NCI-H2107 treated with DMSO at 0.1 percent for 48 hours (cell line): ENCODE measurements at regions not wholly inside any gene's neighbourhood (a gene's known extent, or its start where the extent isn't known, plus 50 kb on each side); places are given as distances from the start of the nearest gene placed in this dataset.

Source experiments
- DNase-seq: peaks from one replicate; lab custom pipeline; 2025; ENCODE audit not compliant: unreplicated experiment; lab: John Stamatoyannopoulos, UW

DNA sequence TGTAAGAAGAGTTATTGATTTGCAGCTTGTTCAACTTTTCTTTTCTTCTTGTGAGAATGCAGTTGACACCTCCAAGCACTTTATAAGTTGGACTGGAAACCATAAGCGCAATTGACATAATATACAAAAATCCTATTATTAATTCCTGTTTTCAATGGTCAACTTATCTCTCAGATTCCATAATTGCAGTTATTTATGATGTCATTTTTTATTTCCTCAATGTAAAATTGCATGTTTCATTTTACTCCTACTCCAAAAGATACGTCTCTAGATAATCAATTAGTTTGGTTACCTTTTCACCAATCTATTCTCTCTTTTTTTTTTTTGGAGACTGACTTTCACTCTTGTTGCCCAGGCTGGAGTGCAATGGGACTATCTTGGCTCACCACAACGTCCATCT, 1416.1 kb upstream of the CDH6 start:
- no peak for DNase-seq

GRCh38 chr5:29770936-29771335, 1422.5 kb upstream of the CDH6 start:
- no peak for DNase-seq

- no peak for DNase-seq
Measured at GRCh38 chr5:29769474-29769873, 1424.0 kb upstream of the CDH6 start.

- no peak for DNase-seq
Measured at GRCh38 chr5:29758986-29759421, 1434.5 kb upstream of the CDH6 start.

DNA sequence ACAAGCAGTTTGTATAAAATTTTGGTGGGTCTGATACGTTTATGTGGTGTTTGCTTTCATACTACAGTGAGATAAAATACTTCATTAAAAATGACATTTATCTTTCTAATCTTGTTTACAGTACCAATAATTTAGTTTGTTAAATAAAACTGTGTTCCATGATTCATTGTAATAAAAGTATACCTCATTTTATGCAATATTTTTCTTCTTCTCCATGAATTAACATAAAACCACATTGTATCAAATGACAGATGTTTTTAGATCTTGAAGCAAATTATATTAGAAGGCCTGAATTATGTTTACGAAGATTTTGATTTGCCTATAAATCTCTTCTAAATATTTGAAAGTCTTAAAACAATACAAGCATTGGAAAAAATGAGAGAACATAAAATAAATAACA, 1443.0 kb upstream of the CDH6 start:
- no peak for DNase-seq

DNA sequence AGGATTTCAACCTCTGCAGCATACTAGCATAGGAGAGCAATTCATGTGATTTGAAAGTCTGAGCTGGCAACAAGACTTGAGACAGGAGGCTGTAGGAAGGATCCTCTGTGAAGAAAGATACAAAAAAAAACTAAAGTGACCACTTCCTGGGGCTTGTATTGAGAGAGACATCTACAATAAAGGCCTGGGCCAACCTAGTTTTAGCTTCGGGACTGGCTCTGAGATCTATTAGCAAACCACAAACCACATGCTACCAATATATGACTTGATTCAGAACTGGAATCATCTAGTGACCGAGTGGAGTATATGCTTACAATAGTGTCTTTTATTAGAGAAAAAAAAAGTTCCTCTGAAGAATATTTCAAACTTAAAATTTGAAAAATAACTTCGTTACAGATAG, 1448.9 kb upstream of the CDH6 start:
- DNase-seq = no peak

DNA sequence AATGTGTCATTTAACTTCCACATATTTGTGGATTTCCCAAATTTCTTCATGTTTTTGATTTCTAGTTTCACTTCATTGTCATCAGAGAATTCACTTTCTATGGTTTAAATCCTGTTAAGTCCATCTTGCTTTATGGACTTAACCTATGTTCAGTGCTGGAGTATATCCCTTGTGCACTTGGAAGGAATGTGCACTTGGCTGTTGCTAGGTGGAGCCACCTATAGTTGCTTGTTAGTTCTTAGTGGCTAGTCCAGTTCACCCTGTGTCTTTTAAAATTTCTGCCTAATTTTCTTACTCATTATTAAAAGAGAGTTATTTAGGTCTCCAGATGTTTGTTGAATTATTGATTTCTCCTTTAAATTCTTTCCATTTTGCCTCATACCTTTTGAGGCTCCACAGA, 1472.5 kb upstream of the CDH6 start:
- DNase-seq = no peak

GRCh38 chr5:29719171-29719570, 1474.3 kb upstream of the CDH6 start:
- no peak for DNase-seq

DNA sequence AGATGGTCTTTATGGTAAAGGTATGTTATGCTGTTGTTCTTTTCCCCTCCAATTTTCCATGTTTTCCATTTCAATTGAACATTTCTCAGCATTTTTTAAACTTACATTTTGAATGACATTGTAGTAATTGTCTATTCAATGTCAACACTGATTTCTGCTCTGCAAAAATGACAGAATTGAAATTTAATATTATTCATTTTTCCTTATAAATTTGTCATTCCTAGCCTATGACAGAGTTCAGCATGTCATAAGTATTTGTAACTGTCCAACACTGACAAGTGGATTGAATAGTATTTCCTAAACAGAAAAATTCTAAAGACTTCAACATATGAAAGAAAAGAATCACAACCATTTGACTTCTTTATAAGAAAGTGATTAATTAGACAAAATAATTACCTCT, 1478.3 kb upstream of the CDH6 start:
- DNase-seq = no peak

DNA sequence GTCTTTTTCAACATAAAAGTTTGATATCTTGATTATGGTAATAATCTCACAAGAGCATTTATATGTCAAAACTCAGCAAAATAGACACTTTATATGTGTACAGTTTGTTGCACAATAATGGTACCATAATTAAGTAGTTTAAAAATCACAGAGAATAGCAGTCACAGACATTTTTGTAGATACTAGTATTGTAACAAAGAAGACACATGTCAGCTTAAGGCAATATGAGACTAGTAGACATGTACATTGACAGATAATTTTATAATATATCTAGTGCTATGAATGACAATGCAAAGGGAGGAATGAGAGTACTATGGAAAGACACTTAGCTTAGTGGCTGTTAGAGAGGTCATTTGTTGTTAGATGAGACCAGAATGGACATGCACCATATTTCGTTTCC, 1490.6 kb upstream of the CDH6 start:
- no peak for DNase-seq

DNA sequence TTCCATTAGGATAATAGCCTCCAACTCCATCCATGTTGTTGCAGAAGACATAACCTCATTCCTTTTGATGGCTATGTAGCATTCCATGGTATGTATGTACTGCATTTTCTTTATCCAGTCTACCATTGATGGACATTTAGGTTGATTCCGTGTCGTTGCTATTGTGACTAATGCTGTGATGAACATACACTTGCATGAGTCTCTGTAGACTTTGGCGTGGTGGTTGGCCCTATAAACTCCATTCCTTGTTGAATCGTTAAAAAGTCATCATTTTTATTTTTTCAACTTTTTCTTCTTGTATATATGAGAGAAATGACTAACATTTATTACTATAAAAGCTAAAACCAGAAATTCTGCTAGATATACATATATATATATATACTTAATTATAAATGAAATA, 1491.9 kb upstream of the CDH6 start:
- no peak for DNase-seq

DNA sequence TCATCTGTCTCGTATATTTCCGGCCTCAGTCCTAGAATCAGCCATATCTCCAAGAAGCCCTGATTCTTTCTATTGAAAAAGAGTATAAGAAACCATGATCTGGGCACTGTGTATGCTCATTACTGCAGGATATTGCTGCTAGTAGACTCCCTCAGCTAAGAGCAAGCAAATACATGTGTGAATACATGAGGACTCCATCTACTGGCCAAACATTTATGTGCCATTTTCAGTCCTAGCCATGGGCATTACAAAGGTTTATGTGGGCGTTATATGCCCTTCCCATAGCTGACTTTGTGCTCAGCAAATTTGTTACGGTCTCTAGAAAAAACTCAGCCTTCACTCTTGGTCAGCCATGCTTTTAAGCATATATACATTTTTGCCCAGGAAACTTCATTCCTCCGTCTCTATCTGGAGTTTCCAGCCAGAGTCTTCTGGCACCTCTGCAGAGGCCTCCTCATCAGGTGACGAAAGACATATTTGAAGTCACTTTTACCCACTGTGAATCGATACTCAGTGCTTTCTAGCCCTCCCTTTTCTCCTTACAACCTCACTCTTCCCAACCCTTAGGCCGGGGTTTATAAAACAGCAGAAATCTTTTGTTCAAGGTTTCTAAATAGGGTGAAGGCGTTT, 1495.6 kb upstream of the CDH6 start:
- DNase-seq = no peak

- no peak for DNase-seq
Measured at GRCh38 chr5:29697278-29697677, 1496.2 kb upstream of the CDH6 start.

- no peak for DNase-seq
Measured at GRCh38 chr5:29672678-29673077, 1520.8 kb upstream of the CDH6 start.

DNA sequence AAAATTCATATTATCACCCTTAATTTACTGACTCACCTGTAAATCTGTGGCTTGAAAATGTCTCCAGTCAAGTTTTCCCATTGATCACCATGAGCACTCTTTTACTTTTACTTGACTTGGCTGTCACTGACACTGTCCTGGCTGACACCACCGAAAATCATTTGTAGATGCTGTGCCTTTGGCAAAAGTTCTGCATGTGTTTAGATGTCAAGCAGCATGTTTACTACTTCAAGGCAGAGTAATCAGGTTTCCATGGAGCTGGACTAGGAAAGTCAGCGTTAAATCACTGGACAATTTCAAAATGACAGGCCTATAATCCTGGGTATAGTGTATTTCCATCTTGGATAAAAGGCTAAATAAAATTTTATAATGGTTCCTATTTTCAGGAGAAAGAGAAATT, 1530.6 kb upstream of the CDH6 start:
- no peak for DNase-seq

DNA sequence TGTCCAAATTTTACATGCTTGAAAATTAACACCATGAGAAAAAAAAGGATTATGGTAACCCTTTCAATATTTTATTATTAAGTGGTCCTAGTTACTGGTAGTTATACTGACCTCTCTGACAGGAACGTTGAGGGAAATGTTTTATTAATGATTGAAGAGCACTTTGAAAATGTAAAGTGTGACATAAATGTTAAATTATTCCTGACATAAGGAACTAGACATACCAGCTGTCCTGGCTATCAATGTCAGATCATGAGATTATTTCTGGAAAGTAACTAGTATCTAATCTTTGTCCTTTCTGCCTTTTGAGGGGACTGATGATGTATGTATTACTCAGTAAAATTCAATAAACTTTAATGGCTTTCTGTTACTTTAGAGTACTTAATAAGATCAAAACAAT, 1538.5 kb upstream of the CDH6 start:
- DNase-seq = no peak

DNA sequence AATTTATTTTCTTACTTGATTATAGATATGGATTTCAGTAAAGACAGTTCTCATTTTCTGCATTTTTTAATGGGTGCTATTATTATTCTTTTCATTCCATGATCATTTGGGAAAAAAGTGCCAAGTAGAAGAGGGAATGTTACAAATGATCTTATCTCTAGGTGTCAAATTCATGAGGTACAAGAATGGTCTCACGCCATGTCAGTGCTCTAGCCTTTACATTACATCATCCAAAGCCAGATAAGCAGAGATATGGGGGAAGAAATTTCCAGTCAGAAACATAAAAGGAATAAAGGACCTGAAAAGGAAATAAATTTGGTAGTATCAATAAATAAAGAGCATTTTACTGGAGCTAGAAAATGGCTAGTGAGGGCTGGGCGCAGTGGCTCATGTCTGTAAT, 1544.2 kb upstream of the CDH6 start:
- DNase-seq = no peak

DNA sequence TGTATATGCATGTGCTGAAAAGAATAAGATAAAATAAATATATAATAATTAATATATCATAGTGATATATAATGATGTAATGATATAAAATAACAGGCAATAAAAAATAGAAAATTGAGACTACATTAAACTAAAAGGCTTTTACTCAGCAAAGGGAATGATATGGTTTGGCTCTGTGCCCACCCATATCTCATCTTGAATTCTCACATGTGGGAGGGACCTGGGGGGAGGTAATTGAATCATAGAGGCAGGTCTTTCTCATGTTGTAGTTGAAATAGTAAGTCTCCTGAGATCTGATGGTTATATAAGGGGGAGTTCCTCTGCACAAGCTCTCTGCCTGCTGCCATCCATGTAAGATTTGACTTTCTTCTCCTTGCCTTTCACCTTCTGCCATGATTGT, 1550.9 kb upstream of the CDH6 start:
- DNase-seq = no peak

DNA sequence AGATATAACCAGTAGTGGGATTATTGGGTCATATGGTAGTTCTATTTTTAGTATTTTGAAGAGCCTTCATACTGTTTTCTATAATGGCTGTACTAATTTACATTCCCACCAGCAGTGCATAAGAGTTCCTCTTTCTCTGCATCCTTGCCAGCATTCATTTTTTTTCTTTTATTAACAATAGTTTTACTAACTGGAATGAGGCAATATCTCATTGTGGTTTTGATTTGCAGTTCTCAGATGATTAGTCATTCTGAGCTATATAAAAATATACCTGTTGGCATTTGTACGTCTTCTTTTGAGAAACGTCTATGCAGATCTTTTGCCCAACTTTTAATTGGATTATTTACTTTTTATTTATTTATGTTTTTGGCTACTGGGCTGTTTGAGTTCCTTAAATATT, 1579.3 kb upstream of the CDH6 start:
- DNase-seq = no peak

DNA sequence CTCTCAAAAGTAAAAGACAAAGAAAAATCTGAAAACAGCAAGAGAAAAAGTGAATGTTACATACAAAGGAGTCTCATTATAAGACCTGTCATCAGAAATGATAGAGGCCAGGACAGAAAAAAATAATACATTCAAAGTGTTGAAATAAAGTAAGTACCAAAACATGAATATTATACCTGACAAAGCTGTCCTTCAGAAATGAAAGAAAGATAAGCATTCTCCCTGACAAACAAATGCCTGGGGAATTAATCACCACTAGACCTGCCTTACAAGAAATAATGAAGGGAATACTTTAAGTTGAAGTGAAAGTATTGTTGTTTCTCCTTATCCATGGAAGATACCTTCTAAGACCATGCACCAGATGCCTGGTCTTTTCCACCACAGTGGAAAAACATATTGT, 1605.2 kb upstream of the CDH6 start:
- no peak for DNase-seq

- no peak for DNase-seq
Measured at GRCh38 chr5:29587832-29588231, 1605.7 kb upstream of the CDH6 start.

DNA sequence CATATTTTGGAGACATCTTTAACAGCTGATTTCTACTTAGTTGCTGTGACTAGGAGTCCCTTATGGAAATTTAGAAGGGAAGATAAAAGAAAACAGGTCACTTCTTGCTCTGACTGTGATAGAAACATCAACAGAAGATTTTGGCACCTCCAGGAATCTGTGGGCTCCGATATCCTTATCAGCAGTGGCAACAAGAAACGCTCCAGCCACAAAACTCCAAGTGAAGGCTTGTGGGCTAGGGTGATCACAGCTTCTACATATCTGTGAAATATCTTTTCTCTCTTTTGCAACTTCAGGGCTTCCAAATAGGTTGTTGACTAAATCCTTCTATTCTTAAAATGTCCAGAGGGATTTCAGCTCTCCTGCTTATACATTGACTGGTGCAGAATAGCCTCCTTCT, 1625.5 kb upstream of the CDH6 start:
- no peak for DNase-seq

DNA sequence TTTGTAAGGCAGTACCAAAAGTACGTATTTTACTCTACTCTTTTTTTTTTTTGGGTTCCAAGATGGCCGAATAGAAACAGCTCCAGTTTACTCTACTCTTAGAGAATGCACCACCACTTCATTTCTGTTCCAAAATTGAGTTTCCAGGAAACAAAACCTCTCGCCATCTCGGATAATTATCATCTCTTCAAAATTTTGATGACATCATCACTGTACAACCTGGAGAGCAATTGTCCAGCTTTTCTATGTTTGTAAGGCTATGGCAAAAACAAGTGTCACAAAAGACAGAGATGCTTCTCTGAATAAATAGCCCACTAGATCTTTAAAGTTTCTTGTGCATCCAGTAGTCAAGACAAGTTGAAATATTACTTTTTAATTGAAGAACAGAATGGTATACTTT, 1631.9 kb upstream of the CDH6 start:
- no peak for DNase-seq

GRCh38 chr5:29550523-29550922, 1643.0 kb upstream of the CDH6 start:
- DNase-seq = no peak
